ENCODE measurements at regions not wholly inside any gene's neighbourhood (a gene's known extent, or its start where the extent isn't known, plus 50 kb on each side); places are given as distances from the start of the nearest gene placed in this dataset.

- Histone ChIP-seq H3K9me3 (no peaks in the 10 kb centered on the region), H3K27me3 (no peaks in the 10 kb centered on the region), H3K4me1 (no peaks in the 10 kb centered on the region), H3K36me3 (no peaks in the 10 kb centered on the region), H3K4me3 (no peak overlapping the region), H3K27ac (no peak overlapping the region)
- WGBS, 2 donors, result 82 to 85% methylated on average over 2 of the region's 2 CpGs
- no peak for DNase-seq (ENCODE audit: low spot score in 2 of 2)
- peak in 1 of 2 donors; percentile 35 for TF ChIP-seq EP300 (IDR thresholded peaks at IDR 0.05)
- TF ChIP-seq, protein P1, sequence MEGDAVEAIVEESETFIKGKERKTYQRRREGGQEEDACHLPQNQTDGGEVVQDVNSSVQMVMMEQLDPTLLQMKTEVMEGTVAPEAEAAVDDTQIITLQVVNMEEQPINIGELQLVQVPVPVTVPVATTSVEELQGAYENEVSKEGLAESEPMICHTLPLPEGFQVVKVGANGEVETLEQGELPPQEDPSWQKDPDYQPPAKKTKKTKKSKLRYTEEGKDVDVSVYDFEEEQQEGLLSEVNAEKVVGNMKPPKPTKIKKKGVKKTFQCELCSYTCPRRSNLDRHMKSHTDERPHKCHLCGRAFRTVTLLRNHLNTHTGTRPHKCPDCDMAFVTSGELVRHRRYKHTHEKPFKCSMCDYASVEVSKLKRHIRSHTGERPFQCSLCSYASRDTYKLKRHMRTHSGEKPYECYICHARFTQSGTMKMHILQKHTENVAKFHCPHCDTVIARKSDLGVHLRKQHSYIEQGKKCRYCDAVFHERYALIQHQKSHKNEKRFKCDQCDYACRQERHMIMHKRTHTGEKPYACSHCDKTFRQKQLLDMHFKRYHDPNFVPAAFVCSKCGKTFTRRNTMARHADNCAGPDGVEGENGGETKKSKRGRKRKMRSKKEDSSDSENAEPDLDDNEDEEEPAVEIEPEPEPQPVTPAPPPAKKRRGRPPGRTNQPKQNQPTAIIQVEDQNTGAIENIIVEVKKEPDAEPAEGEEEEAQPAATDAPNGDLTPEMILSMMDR (IDR thresholded peaks at IDR 0.05), result no peak
- TF ChIP-seq POLR2A (IDR thresholded peaks at IDR 0.05), result no peak
Measured at GRCh38 chr4:26228883-26229282, 91.9 kb upstream of the RBPJ start.

DNA sequence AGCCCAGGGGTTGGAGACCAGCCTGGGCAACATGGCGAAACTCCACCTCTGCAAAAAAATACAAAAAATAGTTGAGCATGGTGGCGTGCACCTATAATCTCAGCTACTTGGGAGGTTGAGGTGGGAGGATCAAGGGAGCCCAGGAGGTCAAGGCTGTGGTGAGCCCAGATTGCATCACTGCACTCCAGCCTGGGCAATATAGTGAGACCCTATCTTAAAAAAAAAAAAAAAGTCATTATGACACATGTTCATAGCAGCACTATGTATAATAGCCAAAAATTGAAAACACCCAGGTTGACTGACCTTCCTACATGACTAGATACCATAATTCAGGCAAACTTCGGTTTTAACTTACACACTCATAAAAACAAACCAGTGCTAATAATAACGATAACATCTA lies 90.8 kb upstream of the RBPJ start:
- TF ChIP-seq, protein P1 (IDR thresholded peaks at IDR 0.05), result no peak
- TF ChIP-seq POLR2A (IDR thresholded peaks at IDR 0.05), result no peak
- TF ChIP-seq EP300 (IDR thresholded peaks at IDR 0.05), result no peak
- Histone ChIP-seq H3K9me3 (no peaks in the 10 kb centered on the region), H3K4me1 (no peaks in the 10 kb centered on the region), H3K4me3 (no peak overlapping the region), H3K36me3 (no peaks in the 10 kb centered on the region), H3K27ac (no peak overlapping the region), H3K27me3 (no peaks in the 10 kb centered on the region)
- DNase-seq (ENCODE audit: low spot score in 2 of 2), result no peak
- WGBS, 2 donors, result 85 to 93% methylated on average over 4 of the region's 4 CpGs

DNA sequence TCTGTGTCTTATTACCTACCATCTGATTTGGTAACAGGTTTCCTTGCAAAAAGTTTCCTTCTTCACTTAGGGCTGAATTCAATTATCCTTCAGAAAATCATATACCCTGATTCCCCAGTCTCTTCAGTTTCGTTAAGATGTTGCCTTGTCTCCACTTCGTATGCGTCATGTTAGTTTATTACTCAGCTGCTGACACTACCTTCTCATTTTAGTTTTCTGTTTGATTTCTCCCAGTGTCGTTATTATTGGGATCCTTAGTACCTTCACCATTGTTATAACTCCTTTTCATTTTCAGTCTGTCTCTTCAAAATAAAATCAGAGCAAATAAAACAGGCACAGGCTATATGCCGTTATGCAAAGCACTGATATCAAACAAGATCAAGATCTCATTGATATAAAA lies 87.5 kb upstream of the RBPJ start:
- H3K9me3 ChIP-seq, result no peaks in the 10 kb centered on the region
- no peak overlapping the region for H3K27ac ChIP-seq
- DNase-seq (ENCODE audit: low spot score in 2 of 2), result no peak
- H3K27me3 ChIP-seq, result no peaks in the 10 kb centered on the region
- no peak overlapping the region for H3K4me3 ChIP-seq
- peaks cover 0 to 8% (median 0%) of the 10 kb centered on the region in 4 donors for H3K4me1 ChIP-seq
- WGBS, 2 donors, result 85 to 91% methylated on average over 5 of the region's 5 CpGs
- no peaks in the 10 kb centered on the region for H3K36me3 ChIP-seq
- TF ChIP-seq POLR2A (IDR thresholded peaks at IDR 0.05) (no peak), EP300 (IDR thresholded peaks at IDR 0.05) (no peak)
- TF ChIP-seq, protein P1 (IDR thresholded peaks at IDR 0.05), result no peak

DNA sequence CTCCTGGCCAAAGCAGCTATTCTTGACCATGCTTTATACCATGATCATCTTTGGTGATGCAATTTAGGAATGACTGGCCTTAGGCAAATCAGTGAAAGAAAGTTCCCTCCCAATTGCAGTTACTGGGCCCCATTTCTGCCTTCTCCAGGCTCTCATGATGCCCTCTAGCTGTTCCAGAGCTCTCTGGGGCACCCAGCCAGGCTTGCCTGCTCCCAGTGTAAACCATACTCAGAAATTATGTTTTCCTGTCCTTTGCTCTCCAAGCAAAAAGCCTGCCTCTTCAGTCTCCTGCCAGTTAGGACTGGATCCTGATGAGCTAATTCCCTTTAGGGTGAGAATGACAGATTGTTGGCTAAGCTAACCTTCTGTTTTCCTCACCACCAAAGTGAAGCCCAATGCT lies 85.3 kb upstream of the RBPJ start:
- no peak overlapping the region for H3K27ac ChIP-seq
- no peaks in the 10 kb centered on the region for H3K27me3 ChIP-seq
- peaks cover 0 to 29% (median 9%) of the 10 kb centered on the region in 4 donors for H3K4me1 ChIP-seq
- H3K9me3 ChIP-seq, result no peaks in the 10 kb centered on the region
- TF ChIP-seq EP300 (IDR thresholded peaks at IDR 0.05), result peak in 1 of 2 donors; percentile 51
- TF ChIP-seq, protein P1 (IDR thresholded peaks at IDR 0.05), result no peak
- H3K36me3 ChIP-seq, result no peaks in the 10 kb centered on the region
- no peak overlapping the region for H3K4me3 ChIP-seq
- peak; percentile 38 to 51 for DNase-seq (ENCODE audit: low spot score in 2 of 2)

DNA sequence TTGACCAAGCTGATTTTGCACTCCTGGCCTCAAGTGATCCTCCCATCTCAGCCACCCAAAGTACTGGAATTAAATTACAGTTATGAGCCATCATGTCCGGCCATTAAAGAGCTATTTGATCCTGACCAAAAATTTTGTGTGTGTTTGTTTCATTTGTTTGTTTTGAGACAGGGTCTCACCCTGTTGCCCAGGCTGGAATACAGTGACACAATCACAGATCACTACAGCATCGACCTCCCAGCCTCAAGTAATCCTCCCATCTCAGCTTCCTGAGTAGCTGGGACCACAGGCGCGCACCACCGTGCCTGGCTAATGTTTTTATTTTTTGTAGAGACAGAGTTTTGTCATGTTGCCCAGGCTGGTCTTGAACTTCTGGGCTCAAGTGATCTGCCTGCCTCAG lies 82.9 kb upstream of the RBPJ start:
- Histone ChIP-seq H3K27ac (peak overlapping the region in 2 of 4 donors; percentile 4 to 79), H3K4me3 (no peak overlapping the region), H3K36me3 (no peaks in the 10 kb centered on the region), H3K27me3 (no peaks in the 10 kb centered on the region), H3K9me3 (no peaks in the 10 kb centered on the region), H3K4me1 (peaks cover 0 to 29% (median 9%) of the 10 kb centered on the region in 4 donors)
- no peak for DNase-seq (ENCODE audit: low spot score in 2 of 2)
- WGBS, 2 donors, result 90 to 92% methylated on average over 5 of the region's 5 CpGs
- no peak for TF ChIP-seq EP300 (IDR thresholded peaks at IDR 0.05)
- TF ChIP-seq POLR2A (IDR thresholded peaks at IDR 0.05), result no peak
- TF ChIP-seq, protein P1 (IDR thresholded peaks at IDR 0.05), result no peak

Data from tibial nerve (tissue), 4 donors.